ENCODE measurements at regions not wholly inside any gene's neighbourhood (a gene's known extent, or its start where the extent isn't known, plus 50 kb on each side); places are given as distances from the start of the nearest gene placed in this dataset.
A peak's percentile ranks its signal among the peaks of the same experiment; 100 is the strongest.
"Not testable (repeated sequence)": the region's sequence is repeated elsewhere in the genome, so short reads cannot be mapped to it uniquely, and the experiment has no call there.

DNA sequence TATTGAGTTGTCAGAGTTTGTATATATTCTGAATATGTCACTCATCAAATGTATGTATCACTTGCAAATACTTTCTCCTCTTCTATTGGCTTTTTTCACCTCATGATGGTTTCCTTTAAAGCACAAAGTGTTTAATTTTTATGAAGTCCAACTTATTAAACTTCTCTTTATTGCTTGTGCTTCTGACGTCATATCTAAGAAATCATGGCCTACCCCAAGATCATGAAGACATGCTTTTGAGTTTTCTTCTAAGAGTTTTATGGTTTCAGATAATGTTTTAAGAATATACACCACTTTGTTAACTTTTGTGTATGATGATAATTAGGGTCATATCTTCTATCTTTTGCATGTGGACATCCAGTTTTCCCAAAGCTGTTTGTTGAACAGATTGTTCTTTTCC is 417.2 kb upstream of the ATP10A start:
- ATAC-seq (no peak), DNase-seq (no peak)
- no peak overlapping the region for H3K4me3 ChIP-seq
- H3K36me3 ChIP-seq (ENCODE audit: insufficient read depth in 1 of 2, low read depth in 1 of 2) = no peaks in the 10 kb centered on the region
- no peaks in the 10 kb centered on the region for H3K4me1 ChIP-seq
- intact Hi-C loops (cut with DNase I) = no loop called here
- H3K27ac ChIP-seq = no peak overlapping the region
- no peak for TF ChIP-seq CTCF (IDR thresholded peaks at IDR 0.05)
- H3K9me3 ChIP-seq = no peaks in the 10 kb centered on the region
- H3K27me3 ChIP-seq (ENCODE audit: insufficient read depth in 3 of 3, low read length in 2 of 3) = no peaks in the 10 kb centered on the region
- 91 to 94% (median 93%) methylated on average over 1 of the region's 1 CpG for WGBS, 3 donors

- no peaks in the 10 kb centered on the region for H3K9me3 ChIP-seq
- no peaks in the 10 kb centered on the region for H3K27me3 ChIP-seq (ENCODE audit: insufficient read depth in 3 of 3, low read length in 2 of 3)
- no peak for DNase-seq
- TF ChIP-seq CTCF (IDR thresholded peaks at IDR 0.05) = no peak
- H3K4me1 ChIP-seq = no peaks in the 10 kb centered on the region
- intact Hi-C loops (cut with DNase I) = no loop called here
- H3K27ac ChIP-seq = no peak overlapping the region
- 43 to 48% (median 48%) methylated on average over 6 of the region's 6 CpGs for WGBS, 3 donors
- ATAC-seq = no peak
- no peaks in the 10 kb centered on the region for H3K36me3 ChIP-seq (ENCODE audit: insufficient read depth in 1 of 2, low read depth in 1 of 2)
- no peak overlapping the region for H3K4me3 ChIP-seq
Measured at GRCh38 chr15:26261966-26262365, 398.8 kb upstream of the ATP10A start.

DNA sequence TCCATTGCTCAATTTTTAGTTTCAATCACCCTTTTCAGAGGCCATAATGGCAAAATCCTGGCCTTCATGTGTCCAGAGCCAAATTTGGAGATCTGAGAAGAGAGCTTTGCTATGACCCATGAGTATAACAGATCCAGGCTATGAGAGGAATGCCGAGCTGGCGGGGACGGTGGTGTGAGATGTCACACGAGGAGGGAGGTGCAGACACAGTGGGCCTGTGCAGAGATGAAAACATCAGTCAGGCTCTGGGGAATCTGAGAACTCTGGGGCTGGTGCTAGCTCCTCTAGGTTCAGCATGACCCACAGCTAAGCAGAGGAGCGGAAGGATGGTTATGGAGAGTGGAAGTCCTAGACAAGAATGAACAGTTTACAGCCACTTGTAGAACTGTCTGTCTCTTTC is 398.3 kb upstream of the ATP10A start:
- Histone ChIP-seq H3K4me1 (no peaks in the 10 kb centered on the region), H3K27me3 (ENCODE audit: insufficient read depth in 3 of 3, low read length in 2 of 3) (no peaks in the 10 kb centered on the region), H3K4me3 (no peak overlapping the region), H3K36me3 (ENCODE audit: insufficient read depth in 1 of 2, low read depth in 1 of 2) (no peaks in the 10 kb centered on the region), H3K27ac (no peak overlapping the region), H3K9me3 (no peaks in the 10 kb centered on the region)
- no peak for TF ChIP-seq CTCF (IDR thresholded peaks at IDR 0.05)
- no peak for DNase-seq
- 15 to 20% (median 17%) methylated on average over 5 of the region's 5 CpGs for WGBS, 3 donors
- intact Hi-C loops (cut with DNase I) = no loop called here
- no peak for ATAC-seq

- TF ChIP-seq CTCF (IDR thresholded peaks at IDR 0.05) = peak; percentile 49
- H3K36me3 ChIP-seq (ENCODE audit: insufficient read depth in 1 of 2, low read depth in 1 of 2) = no peaks in the 10 kb centered on the region
- no peaks in the 10 kb centered on the region for H3K9me3 ChIP-seq
- WGBS, 3 donors = 54 to 63% (median 57%) methylated on average over 17 of the region's 17 CpGs
- ATAC-seq (no peak), DNase-seq (peak in 1 of 2 donors; percentile 58)
- intact Hi-C loops (cut with DNase I) = no loop called here
- no peaks in the 10 kb centered on the region for H3K4me1 ChIP-seq
- no peaks in the 10 kb centered on the region for H3K27me3 ChIP-seq (ENCODE audit: insufficient read depth in 3 of 3, low read length in 2 of 3)
- H3K27ac ChIP-seq = no peak overlapping the region
- H3K4me3 ChIP-seq = no peak overlapping the region
Measured at GRCh38 chr15:26260517-26261133, 397.5 kb upstream of the ATP10A start.

GRCh38 chr15:26259581-26259980 is 396.5 kb upstream of the ATP10A start:
- intact Hi-C loops (cut with DNase I) = no loop called here
- ATAC-seq (no peak), DNase-seq (no peak)
- no peaks in the 10 kb centered on the region for H3K9me3 ChIP-seq
- TF ChIP-seq CTCF (IDR thresholded peaks at IDR 0.05) = no peak
- no peak overlapping the region for H3K27ac ChIP-seq
- H3K27me3 ChIP-seq (ENCODE audit: insufficient read depth in 3 of 3, low read length in 2 of 3) = no peaks in the 10 kb centered on the region
- H3K36me3 ChIP-seq (ENCODE audit: insufficient read depth in 1 of 2, low read depth in 1 of 2) = no peaks in the 10 kb centered on the region
- no peak overlapping the region for H3K4me3 ChIP-seq
- H3K4me1 ChIP-seq = no peaks in the 10 kb centered on the region
- WGBS, 3 donors = 50 to 54% (median 52%) methylated on average over 2 of the region's 2 CpGs

DNA sequence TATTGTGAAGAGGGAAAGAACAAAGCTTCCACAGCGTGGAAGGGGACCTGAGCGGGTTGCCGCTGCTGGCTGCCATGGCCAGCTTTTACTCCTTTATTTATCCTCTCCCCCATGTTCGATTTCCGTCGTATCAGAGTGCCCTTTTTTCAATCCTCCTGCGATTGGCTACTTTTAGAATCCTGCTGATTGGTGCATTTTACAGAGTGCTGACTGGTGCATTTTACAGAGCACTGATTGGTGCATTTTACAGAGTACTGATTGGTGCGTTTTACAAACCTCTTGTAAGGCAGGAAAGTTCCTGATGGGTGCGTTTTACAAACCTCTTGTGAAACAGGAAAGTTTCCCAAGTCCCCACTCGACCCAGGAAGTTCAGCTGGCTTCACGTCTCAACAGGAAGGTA is 381.7 kb upstream of the ATP10A start:
- H3K36me3 ChIP-seq (ENCODE audit: insufficient read depth in 1 of 2, low read depth in 1 of 2); H3K27me3 ChIP-seq (ENCODE audit: insufficient read depth in 3 of 3, low read length in 2 of 3); H3K4me3 ChIP-seq; H3K4me1 ChIP-seq; intact Hi-C loops (cut with DNase I); DNase-seq; ATAC-seq; H3K9me3 ChIP-seq; H3K27ac ChIP-seq: not testable (repeated sequence)
- 86 to 90% (median 89%) methylated on average over 11 of the region's 11 CpGs for WGBS, 3 donors

Data from psoas muscle (tissue), 7 donors.